Epithelial cell of proximal tubule (primary cell): ENCODE measurements at regions not wholly inside any gene's neighbourhood (a gene's known extent, or its start where the extent isn't known, plus 50 kb on each side); places are given as distances from the start of the nearest gene placed in this dataset.

ENCODE experiments used
- DNase-seq: peaks from one replicate; pipeline ENCODE4 v3.0.0-alpha.2; 2011; ENCODE audit warnings: low read depth
- H3K4me3 ChIP-seq: 2 replicates; pipeline ENCODE4 v1.5.1; 2011; ENCODE audit warnings: low read depth, mild to moderate bottlenecking, low read length
- CTCF ChIP-seq: conservative IDR thresholded peaks from 2 replicates; pipeline ENCODE4 v1.5.1; 2012; ENCODE audit warnings: low read depth, mild to moderate bottlenecking, low read length

- no peak for DNase-seq
- no peak overlapping the region for H3K4me3 ChIP-seq
- no peak for TF ChIP-seq CTCF
Observed at GRCh38 chr10:105885495-105885894, 1244.4 kb downstream of the SORCS3 start.

- no peak for DNase-seq
- H3K4me3 ChIP-seq: no peak overlapping the region
- TF ChIP-seq CTCF: no peak
Observed at GRCh38 chr10:105879401-105879800, 1238.3 kb downstream of the SORCS3 start.

- H3K4me3 ChIP-seq: no peak overlapping the region
- DNase-seq: no peak
- TF ChIP-seq CTCF: no peak
Observed at GRCh38 chr10:105875050-105875449, 1234.0 kb downstream of the SORCS3 start.

GRCh38 chr10:105872665-105873064 is 1231.6 kb downstream of the SORCS3 start:
- no peak for TF ChIP-seq CTCF
- H3K4me3 ChIP-seq: no peak overlapping the region
- no peak for DNase-seq

- DNase-seq: no peak
- no peak overlapping the region for H3K4me3 ChIP-seq
- no peak for TF ChIP-seq CTCF
Observed at GRCh38 chr10:105868935-105869334, 1227.8 kb downstream of the SORCS3 start.

- DNase-seq: no peak
- no peak overlapping the region for H3K4me3 ChIP-seq
- no peak for TF ChIP-seq CTCF
Observed at GRCh38 chr10:105864854-105865253, 1223.8 kb downstream of the SORCS3 start.
